Activated T-cell treated with anti-CD3 and anti-CD28 coated beads for 48 hours (primary cell): ENCODE measurements at regions not wholly inside any gene's neighbourhood (a gene's known extent, or its start where the extent isn't known, plus 50 kb on each side); places are given as distances from the start of the nearest gene placed in this dataset.
"Not testable (repeated sequence)": the region's sequence is repeated elsewhere in the genome, so short reads cannot be mapped to it uniquely, and the experiment has no call there.

Experiments used
- DNase-seq: peaks from one replicate; pipeline ENCODE4 v3.0.0-alpha.2; 2020; ENCODE audit warnings: low read depth

DNA sequence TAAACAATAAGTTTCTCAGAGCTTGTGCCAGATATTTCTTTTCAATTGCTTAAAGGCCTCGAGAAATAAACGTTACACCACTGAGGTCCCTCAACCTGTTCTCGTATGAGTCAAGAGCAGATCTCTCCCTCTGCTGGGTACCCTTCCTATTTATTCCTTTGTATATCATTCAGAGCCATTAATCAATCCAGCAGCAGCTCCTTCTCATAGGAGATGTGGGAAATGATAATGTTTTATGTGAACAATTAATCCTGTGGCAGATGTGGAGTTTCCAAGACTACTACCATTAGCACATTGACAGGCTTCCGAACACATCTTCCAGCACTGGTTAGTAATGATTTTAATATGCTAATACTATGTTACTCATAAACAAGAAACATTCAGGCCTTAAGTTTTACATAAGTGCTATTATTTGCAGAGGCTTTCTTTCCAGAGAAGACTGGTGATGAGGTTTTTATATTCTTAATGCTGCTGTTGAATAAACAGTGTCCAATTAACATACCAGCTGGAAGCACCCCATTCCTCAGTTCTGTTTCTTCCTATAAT is 196.5 kb downstream of the ZNF608 start:
- no peak for DNase-seq

GRCh38 chr5:124546643-124547042 is 199.8 kb downstream of the ZNF608 start:
- DNase-seq = no peak

DNA sequence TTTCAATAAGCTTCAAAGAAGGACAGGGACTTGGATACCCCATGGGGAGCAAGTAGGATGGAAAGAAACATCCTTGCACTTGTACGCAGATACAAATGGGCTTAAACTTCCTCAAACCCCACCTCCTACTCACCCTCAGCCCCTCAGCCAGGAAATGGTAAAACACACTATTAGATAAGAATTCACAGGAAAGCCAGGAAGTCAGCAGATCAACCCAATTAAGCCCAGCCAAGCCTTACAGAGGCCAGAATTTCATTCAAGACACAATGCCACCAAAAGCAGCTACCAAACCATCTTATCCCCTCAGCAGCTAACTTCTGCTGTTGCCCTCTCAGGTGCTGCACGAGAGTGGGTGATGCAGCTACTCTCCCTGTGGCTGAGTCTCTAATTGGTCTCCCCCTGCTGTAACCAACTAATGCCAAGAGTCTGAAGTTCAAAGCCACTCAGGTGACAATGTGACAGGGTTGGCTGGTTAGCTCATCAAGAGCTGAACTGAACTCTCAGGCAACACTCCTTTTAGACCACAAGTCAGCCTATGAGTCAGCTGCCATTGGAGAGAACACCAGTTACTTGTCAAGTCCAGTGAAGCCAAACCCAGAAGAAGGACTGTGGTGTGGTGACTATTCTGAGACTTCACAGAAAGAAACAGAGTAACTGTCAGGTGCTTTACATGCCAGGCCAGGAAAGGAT is 201.9 kb downstream of the ZNF608 start:
- no peak for DNase-seq

GRCh38 chr5:124538931-124539330 is 207.5 kb downstream of the ZNF608 start:
- DNase-seq = no peak

DNA sequence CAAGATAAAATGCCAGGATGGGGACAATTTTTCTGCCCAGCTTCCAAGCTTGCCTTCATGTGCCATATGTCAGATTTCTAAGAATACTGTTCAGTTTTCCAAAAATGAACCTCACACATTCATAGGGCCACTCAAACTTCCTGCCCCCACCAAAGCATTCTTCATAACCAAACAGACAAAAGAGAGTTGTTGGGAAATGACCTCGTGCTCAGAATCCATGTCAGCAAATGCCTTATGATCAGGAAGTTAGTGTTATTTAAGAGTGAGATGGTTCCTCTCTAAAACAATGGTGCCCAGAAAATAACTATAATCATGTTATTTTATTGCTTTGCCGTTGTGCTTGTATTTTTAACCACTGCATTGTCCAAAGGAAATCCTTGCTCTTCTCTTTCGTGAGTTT is 208.2 kb downstream of the ZNF608 start:
- DNase-seq = no peak

GRCh38 chr5:124537522-124537921 is 208.9 kb downstream of the ZNF608 start:
- DNase-seq = no peak

DNA sequence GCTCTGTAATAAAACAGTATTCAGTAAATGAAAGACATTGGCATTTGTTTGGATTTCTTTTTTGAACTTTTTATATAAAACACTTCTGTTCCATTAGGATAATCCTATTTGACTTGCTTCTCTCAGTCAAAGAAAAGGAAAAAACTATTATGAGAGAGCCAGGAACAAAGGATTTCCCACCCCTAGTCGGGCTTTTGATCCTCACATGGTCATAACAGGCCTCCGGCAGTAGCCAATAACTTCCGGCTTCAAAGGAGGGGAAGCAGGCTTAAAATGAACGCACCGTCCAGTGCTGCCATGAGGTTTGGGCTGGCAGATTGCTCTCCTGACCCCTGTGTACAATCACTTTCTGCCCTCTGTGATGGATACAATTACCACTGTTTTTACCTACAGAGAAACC is 209.3 kb downstream of the ZNF608 start:
- DNase-seq = no peak

- DNase-seq = no peak
Observed at GRCh38 chr5:124536333-124536732, 210.1 kb downstream of the ZNF608 start.

GRCh38 chr5:124530916-124531315 is 215.5 kb downstream of the ZNF608 start:
- DNase-seq = no peak

GRCh38 chr5:124528838-124529237 is 217.6 kb downstream of the ZNF608 start:
- no peak for DNase-seq

DNA sequence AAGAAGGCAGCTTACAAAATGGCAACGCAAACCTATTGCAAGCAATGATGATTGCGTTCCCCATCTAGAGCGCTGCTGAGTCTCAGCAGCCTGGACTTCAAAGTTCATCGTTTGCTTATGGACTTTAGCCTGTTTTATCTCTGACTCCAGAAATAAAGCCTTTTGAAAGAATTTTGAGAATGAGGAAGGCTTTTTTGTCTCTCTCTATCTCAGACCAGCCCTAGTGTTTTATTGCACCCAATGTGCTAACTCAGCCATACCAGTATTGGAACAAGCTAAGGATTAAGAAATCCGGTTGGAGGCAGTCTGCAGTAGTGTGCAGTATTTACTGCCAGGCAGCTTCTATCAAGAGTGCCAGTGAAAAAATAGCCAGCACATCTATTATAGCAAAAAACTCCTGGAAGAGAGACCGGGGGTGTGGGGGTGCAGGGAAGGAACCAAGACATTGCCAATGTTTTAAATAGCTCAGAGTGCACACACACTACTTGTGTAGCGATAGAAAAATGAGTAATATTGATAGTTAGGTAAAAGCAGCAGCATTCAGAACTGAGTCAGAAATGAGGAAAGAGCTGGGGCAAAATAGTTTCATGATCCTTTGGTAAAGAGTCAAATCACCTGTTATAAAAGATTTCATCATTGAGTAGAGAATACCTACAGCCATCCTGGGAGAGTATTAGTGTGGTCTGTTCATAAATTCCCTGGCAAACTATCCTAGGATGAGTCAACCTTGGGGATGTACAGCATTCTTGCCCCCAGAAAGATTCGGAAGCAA is 219.0 kb downstream of the ZNF608 start:
- DNase-seq = no peak

DNA sequence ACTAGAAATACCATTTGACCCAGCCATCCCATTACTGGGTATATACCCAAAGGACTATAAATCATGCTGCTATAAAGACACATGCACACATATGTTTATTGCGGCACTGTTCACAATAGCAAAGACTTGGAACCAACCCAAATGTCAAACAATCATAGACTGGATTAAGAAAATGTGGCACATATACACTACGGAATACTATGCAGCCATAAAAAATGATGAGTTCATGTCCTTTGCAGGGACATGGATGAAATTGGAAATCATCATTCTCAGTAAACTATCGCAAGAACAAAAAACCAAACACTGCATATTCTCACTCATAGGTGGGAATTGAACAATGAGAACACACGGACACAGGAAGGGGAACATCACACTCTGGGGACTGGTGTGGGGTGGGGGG is 220.4 kb downstream of the ZNF608 start:
- DNase-seq = not testable (repeated sequence)

GRCh38 chr5:124524552-124525232 is 221.7 kb downstream of the ZNF608 start:
- DNase-seq = no peak

DNA sequence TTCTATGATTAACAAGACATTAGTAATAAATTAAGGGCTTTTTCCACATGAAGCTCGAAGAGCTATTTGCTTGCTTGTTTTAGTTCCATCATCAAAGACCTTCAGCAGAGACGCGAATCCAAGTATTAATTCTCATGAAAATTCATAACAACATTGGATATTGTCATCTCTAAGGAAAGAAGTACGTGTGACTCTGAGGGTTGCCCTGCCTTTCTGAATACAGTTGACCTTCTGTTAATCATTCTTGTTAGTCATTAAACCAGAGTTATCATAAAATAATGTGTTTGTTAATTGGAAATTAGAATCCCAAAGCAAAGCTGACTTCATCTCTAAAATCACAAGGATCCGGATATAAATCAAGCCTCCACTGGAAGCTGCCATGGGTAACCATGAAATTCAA is 222.5 kb downstream of the ZNF608 start:
- no peak for DNase-seq

GRCh38 chr5:124522992-124523391 is 223.4 kb downstream of the ZNF608 start:
- no peak for DNase-seq

DNA sequence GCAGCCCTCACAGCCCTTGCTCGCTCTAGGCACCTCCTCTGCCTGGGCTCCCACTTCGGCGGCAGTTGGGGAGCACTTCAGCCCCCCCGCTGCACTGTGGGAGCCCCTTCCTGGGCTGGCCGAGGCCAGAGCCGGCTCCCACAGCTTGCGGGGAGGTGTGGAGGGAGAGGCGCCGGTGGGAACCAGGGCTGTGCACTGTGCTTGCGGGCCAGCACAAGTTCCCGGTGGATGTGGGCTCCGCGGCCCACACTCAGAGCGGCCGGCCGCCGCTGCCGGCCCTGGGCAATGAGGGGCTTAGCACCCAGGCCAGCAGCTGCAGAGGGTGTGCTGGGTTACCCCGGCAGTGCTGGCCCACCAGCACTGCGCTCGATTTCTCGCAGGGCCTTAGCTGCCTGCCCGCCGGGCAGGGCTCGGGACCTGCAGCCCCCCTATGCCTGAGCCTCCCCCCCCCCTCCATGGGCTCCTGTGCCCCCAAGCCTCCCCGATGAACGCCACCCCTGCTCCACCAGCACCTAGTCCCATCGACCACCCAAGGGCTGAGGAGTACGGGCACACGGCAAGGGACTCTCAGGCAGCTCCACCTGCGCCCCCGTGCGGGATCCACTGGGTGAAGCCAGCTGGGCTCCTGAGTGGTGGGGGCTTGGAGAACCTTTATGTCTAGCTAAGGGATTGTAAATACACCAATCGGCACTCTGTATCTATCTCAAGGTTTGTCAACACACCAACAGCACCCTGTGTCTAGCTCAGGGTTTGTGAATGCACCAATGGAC is 224.8 kb downstream of the ZNF608 start:
- DNase-seq = no peak

GRCh38 chr5:124519396-124519795 is 227.0 kb downstream of the ZNF608 start:
- no peak for DNase-seq

DNA sequence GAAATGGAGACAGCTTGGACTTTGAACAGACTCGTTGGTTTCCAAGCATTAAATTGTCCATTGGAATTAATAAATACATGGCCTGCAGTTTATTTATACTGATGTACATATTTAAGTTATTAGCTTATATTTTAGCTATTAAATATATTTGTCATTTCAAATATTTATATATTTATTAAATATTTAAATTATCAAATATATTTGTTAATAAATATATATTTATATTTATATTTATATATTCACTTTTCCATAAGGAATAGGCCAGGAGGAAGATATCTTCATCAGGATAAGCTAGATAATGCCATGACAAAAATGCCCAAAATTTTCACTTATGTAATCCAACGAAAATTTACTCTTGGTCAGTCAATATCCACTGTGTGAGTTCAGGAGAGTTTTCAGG is 229.9 kb downstream of the ZNF608 start:
- DNase-seq = no peak

GRCh38 chr5:124515497-124516245 is 230.8 kb downstream of the ZNF608 start:
- DNase-seq = no peak

GRCh38 chr5:124514956-124515355 is 231.5 kb downstream of the ZNF608 start:
- no peak for DNase-seq

GRCh38 chr5:124512952-124513632 is 233.3 kb downstream of the ZNF608 start:
- no peak for DNase-seq
